CD14-positive monocyte (primary cell): ENCODE measurements at regions not wholly inside any gene's neighbourhood (a gene's known extent, or its start where the extent isn't known, plus 50 kb on each side); places are given as distances from the start of the nearest gene placed in this dataset.

Experiments used
- DNase-seq, 3 donors: peaks; one replicate each; pipeline ENCODE4 v3.0.0-alpha.2; 2011 to 2022
- H2AFZ ChIP-seq: 2 replicates; pipeline ENCODE4 v1.6.0; 2012; ENCODE audit warnings: mild to moderate bottlenecking, low read depth, low read length, inconsistent platforms; ENCODE audit not compliant: insufficient read depth, poor library complexity, severe bottlenecking
- H3K27ac ChIP-seq, 2 donors: 1 replicate in 1 of 2; 2 replicates in 1 of 2; pipeline ENCODE4 v1.5.1; 2012 to 2013; ENCODE audit warnings: low read length in 2 of 2, control low read depth in 1 of 2, inconsistent platforms in 1 of 2, low read depth in 1 of 2, mild to moderate bottlenecking in 1 of 2
- H3K27me3 ChIP-seq, 2 donors: one replicate each; pipeline versions ENCODE4 v1.6.0 to v1.6.1; 2011 to 2013; ENCODE audit warnings: low read length in 2 of 2; ENCODE audit not compliant: control insufficient read depth in 2 of 2, insufficient read depth in 2 of 2
- H3K36me3 ChIP-seq, 2 donors: replicated peaks in 1 of 2; 1 replicate in 1 of 2; 2 replicates in 1 of 2; pipeline versions ENCODE4 v1.5.1 to v1.6.1; 2012 to 2013; ENCODE audit warnings: low read length in 2 of 2, control low read depth in 1 of 2, inconsistent platforms in 1 of 2, mild to moderate bottlenecking in 1 of 2; ENCODE audit not compliant: insufficient read depth in 2 of 2, control insufficient read depth in 1 of 2
- H3K4me1 ChIP-seq, 2 donors: 1 replicate in 1 of 2; 2 replicates in 1 of 2; pipeline versions ENCODE4 v1.5.1 to v1.6.1; 2012 to 2013; ENCODE audit warnings: low read length in 2 of 2, control low read depth in 1 of 2, inconsistent platforms in 1 of 2, mild to moderate bottlenecking in 1 of 2, moderate library complexity in 1 of 2; ENCODE audit not compliant: insufficient read depth in 2 of 2, control insufficient read depth in 1 of 2
- H3K4me2 ChIP-seq: replicated peaks from 2 replicates; pipeline ENCODE3; 2012; ENCODE audit warnings: low read length, moderate library complexity, mild to moderate bottlenecking; ENCODE audit not compliant: poor library complexity, severe bottlenecking; ENCODE audit errors: extremely low read depth
- H3K4me3 ChIP-seq, 3 experiments: fragments of 200-600 bp in 1 of 3; sonication (generic) in 1 of 3; replicated peaks in 1 of 3; 1 replicate in 2 of 3; 2 replicates in 1 of 3; pipeline ENCODE4 v1.5.1; 2011 to 2013; ENCODE audit warnings: low read length in 3 of 3, mild to moderate bottlenecking in 3 of 3, control low read depth in 2 of 3, low read depth in 2 of 3, inconsistent platforms in 1 of 3, moderate library complexity in 1 of 3
- H3K79me2 ChIP-seq: 2 replicates; pipeline ENCODE4 v1.6.0; 2012; ENCODE audit warnings: mild to moderate bottlenecking, control low read depth, inconsistent platforms, low read length, moderate library complexity; ENCODE audit not compliant: insufficient read depth
- H3K9ac ChIP-seq: 2 replicates; pipeline ENCODE4 v1.6.0; 2017; ENCODE audit warnings: low read length, mild to moderate bottlenecking; ENCODE audit not compliant: insufficient read depth, poor library complexity, severe bottlenecking
- H3K9me3 ChIP-seq, 2 donors: replicated peaks in 1 of 2; 1 replicate in 1 of 2; 2 replicates in 1 of 2; pipeline versions ENCODE4 v1.5.1 to v1.6.1; 2012 to 2013; ENCODE audit warnings: low read length in 2 of 2, control low read depth in 1 of 2; ENCODE audit not compliant: control insufficient read depth in 1 of 2, insufficient read depth in 1 of 2
- H4K20me1 ChIP-seq: 2 replicates; pipeline ENCODE4 v1.6.0; 2012; ENCODE audit warnings: mild to moderate bottlenecking, low read length, control low read depth, moderate library complexity; ENCODE audit not compliant: insufficient read depth
- H3K27ac Mint-ChIP-seq, 7 donors: one replicate each; pipeline ENCODE4 v1.8.0; 2020; ENCODE audit warnings: mild to moderate bottlenecking in 7 of 7, mixed read lengths in 7 of 7, moderate library complexity in 6 of 7, inconsistent platforms in 2 of 7
- H3K27me3 Mint-ChIP-seq, 3 donors: one replicate each; pipeline ENCODE4 v1.8.0; 2021 to 2022; ENCODE audit warnings: low read depth in 3 of 3, mild to moderate bottlenecking in 3 of 3, mixed read lengths in 3 of 3, moderate library complexity in 3 of 3, inconsistent platforms in 1 of 3
- H3K36me3 Mint-ChIP-seq, 2 donors: one replicate each; pipeline ENCODE4 v1.8.0; 2020; ENCODE audit warnings: mixed read lengths in 2 of 2, inconsistent platforms in 1 of 2, mild to moderate bottlenecking in 1 of 2
- H3K4me1 Mint-ChIP-seq: one replicate; pipeline ENCODE4 v1.8.0; 2020; ENCODE audit warnings: mild to moderate bottlenecking, mixed read lengths
- H3K4me3 Mint-ChIP-seq, 2 donors: one replicate each; pipeline ENCODE4 v1.8.0; 2020; ENCODE audit warnings: mild to moderate bottlenecking in 2 of 2, mixed read lengths in 2 of 2, moderate library complexity in 1 of 2
- H3K9me3 Mint-ChIP-seq, 7 donors: one replicate each; pipeline ENCODE4 v1.8.0; 2020 to 2022; ENCODE audit warnings: mixed read lengths in 7 of 7, mild to moderate bottlenecking in 6 of 7, moderate library complexity in 6 of 7, inconsistent platforms in 2 of 7
- WGBS: methylation state at CpG from one replicate; pipeline ENCODE4 v1.1.5; 2013; ENCODE audit warnings: missing lambda C conversion rate; ENCODE audit not compliant: insufficient coverage; 5-methylcytosine and 5-hydroxymethylcytosine counted together
- intact Hi-C, 2 donors: fragments of 100-400 bp; cut with micrococcal nuclease; formaldehyde crosslinking; loops; one replicate each; pipeline versions ENCODE4 v1.15.0 to v1.15.1; 2023
- TF ChIP-seq, protein P1 (sequence below): fragments of 200-600 bp; IDR thresholded peaks from one replicate; pipeline ENCODE4 v1.8.0; 2022; ENCODE audit warnings: antibody characterized with exemption, mild to moderate bottlenecking

DNA sequence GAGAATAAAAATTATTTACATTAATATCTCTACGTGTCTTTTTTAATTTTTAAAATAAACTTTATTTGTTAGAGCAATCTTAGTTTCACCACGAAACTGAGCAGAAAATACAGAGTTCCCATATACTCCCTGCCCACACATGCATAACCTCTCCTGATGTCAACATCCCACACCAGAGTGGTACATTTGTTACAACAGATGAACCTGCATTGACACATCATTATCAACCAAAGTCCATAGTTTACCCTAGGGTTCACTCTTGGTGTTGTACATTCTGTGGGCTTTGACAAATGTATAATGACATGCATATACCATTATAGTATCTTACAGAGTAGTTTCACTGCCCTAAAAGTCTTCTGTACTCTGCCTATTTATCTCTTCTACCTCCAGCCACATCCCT lies 110.6 kb upstream of the OTUD4 start:
- Histone ChIP-seq H3K36me3 (no peaks in the 10 kb centered on the region), H3K27me3 (no peaks in the 10 kb centered on the region), H4K20me1 (no peaks in the 10 kb centered on the region), H3K79me2 (no peaks in the 10 kb centered on the region), H3K9me3 (no peaks in the 10 kb centered on the region), H3K27ac (no peak overlapping the region), H3K4me1 (no peaks in the 10 kb centered on the region), H3K9ac (no peak overlapping the region), H3K4me2 (no peak overlapping the region), H3K4me3 (no peak overlapping the region), H2AFZ (no peak overlapping the region)
- 71% methylated on average over 1 of the region's 2 CpGs for WGBS
- Mint-ChIP-seq H3K27ac (no peak overlapping the region), H3K4me3 (no peak overlapping the region), H3K36me3 (no peaks in the 10 kb centered on the region), H3K27me3 (no peaks in the 10 kb centered on the region), H3K4me1 (no peaks in the 10 kb centered on the region), H3K9me3 (peaks cover 0 to 11% (median 4%) of the 10 kb centered on the region in 7 donors)
- TF ChIP-seq, protein P1, sequence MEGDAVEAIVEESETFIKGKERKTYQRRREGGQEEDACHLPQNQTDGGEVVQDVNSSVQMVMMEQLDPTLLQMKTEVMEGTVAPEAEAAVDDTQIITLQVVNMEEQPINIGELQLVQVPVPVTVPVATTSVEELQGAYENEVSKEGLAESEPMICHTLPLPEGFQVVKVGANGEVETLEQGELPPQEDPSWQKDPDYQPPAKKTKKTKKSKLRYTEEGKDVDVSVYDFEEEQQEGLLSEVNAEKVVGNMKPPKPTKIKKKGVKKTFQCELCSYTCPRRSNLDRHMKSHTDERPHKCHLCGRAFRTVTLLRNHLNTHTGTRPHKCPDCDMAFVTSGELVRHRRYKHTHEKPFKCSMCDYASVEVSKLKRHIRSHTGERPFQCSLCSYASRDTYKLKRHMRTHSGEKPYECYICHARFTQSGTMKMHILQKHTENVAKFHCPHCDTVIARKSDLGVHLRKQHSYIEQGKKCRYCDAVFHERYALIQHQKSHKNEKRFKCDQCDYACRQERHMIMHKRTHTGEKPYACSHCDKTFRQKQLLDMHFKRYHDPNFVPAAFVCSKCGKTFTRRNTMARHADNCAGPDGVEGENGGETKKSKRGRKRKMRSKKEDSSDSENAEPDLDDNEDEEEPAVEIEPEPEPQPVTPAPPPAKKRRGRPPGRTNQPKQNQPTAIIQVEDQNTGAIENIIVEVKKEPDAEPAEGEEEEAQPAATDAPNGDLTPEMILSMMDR = no peak
- intact Hi-C loops = no loop called here
- no peak for DNase-seq

DNA sequence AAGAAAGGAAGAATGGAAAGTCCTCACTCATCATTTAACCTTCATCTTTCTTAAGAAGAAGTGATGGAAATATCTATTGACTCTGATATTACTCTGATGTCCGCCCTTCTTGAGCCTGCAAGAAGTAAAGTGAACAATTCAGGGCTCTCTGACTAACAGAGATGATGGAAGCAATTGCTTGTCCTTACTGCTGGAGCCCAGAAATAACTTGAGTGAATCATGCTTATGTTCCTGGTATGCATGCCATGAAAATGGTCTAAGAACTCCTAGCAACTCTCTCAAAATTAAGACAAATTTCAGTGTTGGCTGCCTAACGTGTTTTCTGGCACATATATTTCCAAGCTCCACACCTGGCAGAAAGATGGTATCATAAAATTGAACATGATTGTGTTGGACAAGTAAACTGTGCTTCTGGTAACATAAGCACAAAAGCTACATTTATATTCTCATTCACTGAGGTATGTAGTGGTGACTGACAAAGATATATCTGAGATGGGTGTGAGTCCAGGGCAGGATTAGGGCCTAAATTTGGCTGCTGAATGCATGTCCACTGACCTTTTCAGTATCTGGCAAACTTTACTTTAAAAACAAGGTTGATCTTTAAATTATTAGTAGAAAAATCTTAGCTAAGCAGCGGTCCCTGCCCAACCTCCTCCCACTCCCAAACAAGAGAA lies 109.2 kb upstream of the OTUD4 start:
- no CpG with 5 or more reads among the region's 3 CpGs for WGBS
- no peak overlapping the region for H3K4me3 Mint-ChIP-seq
- no peaks in the 10 kb centered on the region for H3K27me3 Mint-ChIP-seq
- Histone ChIP-seq H3K4me3 (no peak overlapping the region), H3K79me2 (no peaks in the 10 kb centered on the region), H2AFZ (no peak overlapping the region), H3K9ac (no peak overlapping the region), H3K4me2 (no peak overlapping the region), H3K36me3 (no peaks in the 10 kb centered on the region), H3K9me3 (no peaks in the 10 kb centered on the region), H3K27ac (no peak overlapping the region), H4K20me1 (no peaks in the 10 kb centered on the region), H3K4me1 (no peaks in the 10 kb centered on the region), H3K27me3 (no peaks in the 10 kb centered on the region)
- no peak overlapping the region for H3K27ac Mint-ChIP-seq
- peaks cover 0 to 11% (median 0%) of the 10 kb centered on the region in 7 donors for H3K9me3 Mint-ChIP-seq
- TF ChIP-seq, protein P1 = no peak
- intact Hi-C loops = no loop called here
- no peaks in the 10 kb centered on the region for H3K36me3 Mint-ChIP-seq
- DNase-seq = no peak
- H3K4me1 Mint-ChIP-seq = no peaks in the 10 kb centered on the region
